Activated gamma-delta T cell treated with anti-CD3 and anti-CD28 coated beads, Interleukin-2, amount 50 U/mL, for 16 hours (primary cell): ENCODE measurements at regions not wholly inside any gene's neighbourhood (a gene's known extent, or its start where the extent isn't known, plus 50 kb on each side); places are given as distances from the start of the nearest gene placed in this dataset.

Experiments used
- DNase-seq: peaks from one replicate; pipeline ENCODE4 v3.0.0-alpha.2; 2020; ENCODE audit warnings: low read depth

GRCh38 chr15:98420837-98421236, 227.5 kb upstream of the IGF1R start:
- DNase-seq = no peak

DNA sequence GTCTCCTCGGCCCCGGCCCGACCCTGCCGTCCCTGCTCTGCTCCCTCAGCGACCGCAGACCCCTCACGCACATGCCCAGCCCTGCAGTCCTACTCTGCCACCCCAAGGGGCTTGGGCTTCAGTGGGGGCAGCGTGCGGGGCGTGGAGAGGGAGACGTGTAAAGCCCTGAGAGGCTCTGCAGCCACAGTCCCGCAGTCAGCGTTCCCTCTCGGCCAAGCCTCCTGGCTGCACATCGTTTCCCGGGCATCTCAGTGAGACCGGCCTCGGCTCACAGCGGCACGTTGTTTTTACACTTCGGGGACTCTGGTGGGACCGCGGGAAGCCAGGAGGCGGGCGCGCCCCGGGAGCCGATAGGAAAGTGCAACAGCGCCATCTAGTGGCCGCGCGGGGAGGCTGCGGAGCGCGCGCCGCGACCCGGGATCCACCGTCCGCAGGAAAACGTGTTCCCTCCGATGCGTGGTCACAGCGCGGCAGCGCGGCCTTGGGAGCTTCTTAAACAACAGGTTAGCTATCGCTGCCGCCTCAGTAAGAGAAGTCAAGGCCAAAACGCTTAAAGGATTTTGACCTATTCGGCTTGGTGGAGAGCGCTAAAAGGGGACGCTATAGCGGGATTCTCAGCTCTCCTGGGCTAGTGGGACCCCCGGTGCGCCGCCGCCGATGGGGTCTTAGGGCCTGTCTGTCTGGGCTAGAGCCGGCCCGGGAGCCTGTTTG, 226.8 kb upstream of the IGF1R start:
- DNase-seq = peak; percentile 29

DNA sequence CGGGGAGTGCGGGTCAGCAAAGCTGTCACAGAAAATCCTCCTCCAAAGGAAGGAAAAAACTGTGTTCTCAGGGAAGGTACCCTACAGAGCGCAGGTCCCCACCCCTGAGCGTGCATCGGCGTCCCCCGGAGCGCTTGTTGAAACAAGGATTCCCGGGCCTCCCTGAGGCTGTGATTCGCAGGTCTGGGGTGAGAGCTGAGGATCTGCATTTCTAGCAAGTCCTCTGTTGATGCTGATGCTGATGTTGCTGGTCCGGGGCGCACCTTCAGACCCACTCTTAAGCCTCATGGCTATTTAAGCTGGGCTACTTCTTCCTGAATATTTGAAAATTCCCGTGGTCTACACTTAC, 226.2 kb upstream of the IGF1R start:
- no peak for DNase-seq

DNA sequence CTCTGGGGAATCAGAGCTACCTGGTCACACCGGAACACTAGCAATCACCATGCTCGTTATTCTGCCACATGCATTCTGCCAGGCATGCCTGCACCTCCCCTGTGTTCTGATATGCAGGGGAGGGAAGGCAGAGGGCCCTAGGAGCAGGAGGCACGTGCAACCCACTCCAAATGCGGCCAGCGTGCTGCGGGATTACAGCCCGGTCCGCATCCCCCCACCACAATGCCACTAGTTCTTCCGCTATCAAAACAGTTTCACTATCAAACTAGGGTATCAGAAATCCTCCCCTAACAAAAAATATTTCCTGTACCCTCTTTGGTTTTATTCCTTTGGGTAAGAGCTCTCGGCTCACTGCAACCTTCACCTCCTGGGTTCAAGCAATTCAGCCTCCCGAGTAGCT, 223.2 kb upstream of the IGF1R start:
- no peak for DNase-seq

GRCh38 chr15:98427321-98427720, 221.0 kb upstream of the IGF1R start:
- DNase-seq = no peak

DNA sequence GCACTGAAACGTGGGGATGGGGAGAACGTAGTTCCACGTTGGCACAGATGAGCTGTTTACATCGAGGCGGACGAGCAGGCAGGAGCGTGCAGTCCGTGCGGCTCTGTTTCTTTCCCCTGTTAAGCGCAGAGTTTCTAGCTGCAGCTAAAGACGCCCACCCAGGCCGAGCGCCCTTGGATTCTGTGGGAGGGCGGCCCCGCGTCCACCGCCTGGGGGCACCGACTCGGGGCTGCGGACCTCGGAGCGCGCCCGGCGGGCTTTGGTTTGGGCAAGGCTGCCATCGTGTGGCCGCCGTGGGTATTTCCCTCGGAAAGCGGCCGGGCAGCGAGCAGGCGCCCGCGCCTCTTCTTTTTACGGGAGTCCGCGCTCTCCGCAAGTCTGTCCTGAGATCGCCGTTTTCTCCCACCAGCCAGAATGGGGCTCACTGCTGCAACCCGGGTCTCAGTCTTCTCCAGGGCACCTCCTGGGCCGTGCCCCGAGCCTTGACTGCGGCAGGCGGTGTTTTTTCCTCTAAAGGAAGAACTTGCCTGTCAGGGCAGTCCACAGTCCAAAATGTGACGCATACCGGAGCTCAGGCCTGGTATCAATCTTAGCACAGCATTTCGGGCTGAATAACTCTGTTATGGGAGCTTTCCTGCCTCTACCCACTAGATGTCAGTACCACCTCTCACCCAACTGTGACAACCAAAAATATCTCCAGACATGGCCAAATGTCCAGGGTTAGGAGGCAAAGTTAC, 219.9 kb upstream of the IGF1R start:
- peak; percentile 29 for DNase-seq

DNA sequence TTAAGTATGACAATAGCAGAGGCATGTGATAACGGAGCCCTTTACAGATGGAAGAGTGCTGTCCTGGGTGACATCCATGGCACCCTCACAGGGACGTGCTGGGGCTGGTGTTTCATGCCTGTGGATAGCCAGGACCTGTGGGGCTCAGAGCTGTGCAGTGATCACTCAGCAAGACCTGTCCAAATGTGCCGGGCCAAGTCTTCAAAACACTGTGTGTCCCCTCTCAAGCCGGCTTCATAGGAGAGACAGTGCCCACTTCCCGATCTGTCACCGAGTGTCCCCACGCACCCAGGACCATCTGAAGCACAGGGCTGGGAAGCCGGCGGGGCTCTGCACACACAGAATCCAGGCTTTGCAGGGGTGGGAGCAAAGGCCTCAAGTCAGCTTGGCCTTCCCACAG, 217.2 kb upstream of the IGF1R start:
- DNase-seq = no peak

DNA sequence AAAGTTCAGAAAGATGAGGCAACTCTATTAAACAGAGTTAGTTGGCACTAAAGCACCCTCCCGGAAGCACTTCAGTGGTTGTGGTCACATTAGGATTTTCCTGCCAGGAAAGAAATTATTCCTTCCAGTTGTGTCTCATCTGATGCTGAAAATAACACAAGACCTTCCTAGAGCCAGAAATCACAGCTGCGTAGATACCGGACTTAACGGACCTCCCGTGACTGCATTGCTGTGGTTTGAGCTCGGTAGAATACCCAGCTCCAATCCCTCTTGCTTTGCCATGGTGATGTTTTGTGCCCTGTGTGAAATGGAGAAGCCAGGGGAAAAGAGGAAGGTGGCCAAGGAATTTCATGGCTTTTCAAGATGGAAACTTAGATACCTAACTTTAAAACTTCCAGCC, 215.0 kb upstream of the IGF1R start:
- no peak for DNase-seq

GRCh38 chr15:98433856-98434255, 214.5 kb upstream of the IGF1R start:
- no peak for DNase-seq

- DNase-seq = no peak
Measured at GRCh38 chr15:98437752-98438151, 210.6 kb upstream of the IGF1R start.

DNA sequence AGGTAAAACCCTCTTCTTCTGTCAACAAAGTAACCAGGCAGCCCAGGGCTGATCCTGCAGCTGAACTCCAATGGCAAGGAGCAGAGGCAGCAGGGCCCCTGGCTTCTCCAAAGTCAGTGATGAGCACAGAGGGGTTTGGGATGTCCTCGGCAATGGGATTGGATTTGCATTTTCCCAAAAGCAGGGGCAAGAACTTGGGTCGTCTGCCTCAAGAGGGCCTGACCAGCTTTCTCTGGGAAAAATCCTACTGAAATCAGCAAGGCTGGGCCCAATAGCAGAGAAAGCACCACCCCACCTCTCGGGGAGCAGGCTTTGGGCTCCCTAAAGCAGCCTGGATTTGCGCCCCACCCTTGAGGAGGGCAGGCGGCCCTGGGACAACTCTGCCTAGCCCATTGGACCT, 210.0 kb upstream of the IGF1R start:
- no peak for DNase-seq

- DNase-seq = no peak
Measured at GRCh38 chr15:98438907-98439306, 209.4 kb upstream of the IGF1R start.

GRCh38 chr15:98439523-98439942, 208.8 kb upstream of the IGF1R start:
- no peak for DNase-seq

- no peak for DNase-seq
Measured at GRCh38 chr15:98440917-98441316, 207.4 kb upstream of the IGF1R start.

DNA sequence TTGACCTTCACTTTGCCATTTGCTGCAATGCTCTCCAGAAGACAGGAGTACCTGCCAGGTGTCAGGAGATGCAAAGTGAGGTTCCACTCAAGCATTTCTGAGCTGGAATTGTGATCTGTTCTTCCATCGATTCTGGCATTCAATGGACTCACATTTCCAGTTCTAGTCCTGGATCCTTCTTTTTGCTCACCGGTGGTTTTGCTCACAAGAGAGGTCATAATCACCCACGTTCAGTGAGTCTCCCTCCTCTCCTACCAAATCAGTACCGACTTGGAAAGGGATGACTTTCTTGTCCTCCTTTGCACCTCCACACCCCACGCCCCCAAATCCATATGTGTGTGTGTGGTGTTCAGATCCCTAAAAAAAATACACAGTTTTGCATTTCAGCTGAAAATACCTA, 206.7 kb upstream of the IGF1R start:
- DNase-seq = no peak

- peak; percentile 12 for DNase-seq
Measured at GRCh38 chr15:98442379-98442833, 205.9 kb upstream of the IGF1R start.

DNA sequence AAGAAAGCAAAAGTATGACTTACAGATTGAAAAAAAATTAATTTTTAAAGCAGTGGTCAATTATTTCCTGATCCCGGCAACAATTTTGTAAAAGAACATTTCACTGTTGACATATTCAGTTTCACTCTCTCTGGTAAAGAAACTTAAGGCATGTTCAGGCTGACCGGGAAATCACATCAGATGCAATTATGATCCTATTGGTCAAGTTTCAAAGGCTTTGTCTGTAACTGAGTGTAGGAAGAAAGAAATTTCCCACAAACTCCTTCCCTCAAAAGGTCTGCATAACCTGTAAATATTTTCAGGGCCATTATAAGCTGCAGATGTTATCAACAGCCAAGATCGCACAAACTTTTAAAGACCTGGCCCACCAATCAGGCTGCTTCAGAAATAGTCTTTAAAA, 205.4 kb upstream of the IGF1R start:
- DNase-seq = no peak

DNA sequence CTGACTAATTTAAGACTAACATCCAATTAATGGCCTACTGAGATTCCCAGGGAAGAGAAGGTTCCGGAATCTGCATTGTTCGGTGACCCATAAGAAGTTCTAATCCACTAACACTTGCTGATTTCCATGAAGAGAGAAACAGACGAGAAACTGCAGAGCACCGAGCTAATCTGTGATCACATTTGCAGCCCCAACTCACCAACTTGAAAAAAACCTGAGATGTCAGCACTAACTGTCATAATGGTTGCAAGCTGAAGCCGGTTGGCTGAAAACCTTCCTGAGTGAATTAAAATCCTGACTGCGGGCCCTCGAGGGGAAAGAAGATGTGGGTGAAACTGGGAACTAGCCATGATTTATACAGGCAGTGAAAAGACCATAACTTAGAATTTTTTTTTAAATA, 204.8 kb upstream of the IGF1R start:
- no peak for DNase-seq

GRCh38 chr15:98444138-98444537, 204.2 kb upstream of the IGF1R start:
- no peak for DNase-seq

GRCh38 chr15:98445315-98445714, 203.0 kb upstream of the IGF1R start:
- DNase-seq = no peak

GRCh38 chr15:98446083-98446482, 202.3 kb upstream of the IGF1R start:
- no peak for DNase-seq

DNA sequence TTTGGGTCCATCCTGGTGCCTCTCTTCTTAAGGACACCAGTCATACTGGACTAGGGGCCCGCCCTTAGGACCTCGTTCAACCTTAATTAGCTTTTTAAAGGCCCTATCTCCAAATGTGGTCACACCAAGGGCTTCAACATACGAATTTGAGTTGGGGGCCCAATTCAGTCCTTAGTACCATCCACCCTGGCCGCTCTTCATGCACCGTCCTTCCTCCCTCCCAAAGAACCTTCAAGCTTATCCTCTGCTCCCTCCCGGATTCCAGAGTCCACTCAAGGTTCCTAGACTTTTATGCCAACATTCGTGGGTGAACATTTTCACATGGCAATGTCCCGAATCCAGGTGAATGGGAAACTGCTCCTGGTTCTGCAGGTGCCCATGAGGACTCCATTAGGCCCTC, 201.3 kb upstream of the IGF1R start:
- DNase-seq = no peak

DNA sequence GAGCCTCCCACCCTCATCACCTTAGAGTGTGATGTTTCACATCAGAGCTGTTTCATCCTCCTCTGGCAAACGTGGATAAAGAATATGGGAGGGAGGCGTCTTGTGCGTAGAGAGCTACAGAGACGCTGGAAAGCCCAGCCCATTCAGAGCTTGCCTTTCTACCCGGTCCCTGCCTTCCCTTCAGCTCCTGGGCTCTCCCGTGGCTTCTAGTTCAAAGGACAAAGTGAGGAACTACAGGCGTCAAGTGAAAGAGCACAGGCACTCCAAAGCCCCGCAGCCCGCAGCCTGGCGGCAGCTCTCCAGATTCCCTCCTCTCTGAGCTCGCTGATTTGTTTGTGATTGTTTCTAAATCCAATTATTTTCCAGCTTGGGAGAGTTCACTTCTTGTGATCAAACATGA, 197.1 kb upstream of the IGF1R start:
- DNase-seq = no peak

DNA sequence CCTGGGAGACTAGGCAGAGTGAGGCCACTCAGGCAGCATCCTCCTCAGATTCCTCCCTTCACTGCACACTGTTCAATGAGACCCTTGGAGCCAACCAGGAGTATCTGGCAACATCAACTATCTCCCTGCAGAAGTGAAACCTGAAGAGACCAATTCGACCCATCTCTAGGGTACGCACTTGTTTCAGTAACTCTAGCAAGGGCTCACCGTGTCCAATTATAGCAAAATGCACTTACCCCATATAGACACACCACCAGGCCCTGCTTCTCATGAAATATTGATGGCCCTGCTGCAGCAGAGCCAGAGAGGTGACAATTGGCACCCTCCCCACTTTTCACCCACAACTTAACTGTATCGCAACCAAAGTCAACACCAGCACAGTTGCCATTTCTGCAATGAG, 196.1 kb upstream of the IGF1R start:
- no peak for DNase-seq
